SH-SY5Y (cell line): ENCODE measurements at regions not wholly inside any gene's neighbourhood (a gene's known extent, or its start where the extent isn't known, plus 50 kb on each side); places are given as distances from the start of the nearest gene placed in this dataset.

ENCODE experiments used
- GATA2 ChIP-seq: IDR thresholded peaks from 2 replicates; pipeline ENCODE4 v1.6.1; 2011; ENCODE audit warnings: mild to moderate bottlenecking, low read depth, low read length
- GATA3 ChIP-seq: IDR thresholded peaks from 2 replicates; pipeline ENCODE4 v1.6.1; 2011; ENCODE audit warnings: low read depth, mild to moderate bottlenecking, low read length, moderate library complexity

- TF ChIP-seq GATA2 (no peak), GATA3 (no peak)
Measured at GRCh38 chr5:74393943-74394342, 246.6 kb downstream of the ENC1 start.
